A673 (cell line): ENCODE measurements at regions not wholly inside any gene's neighbourhood (a gene's known extent, or its start where the extent isn't known, plus 50 kb on each side); places are given as distances from the start of the nearest gene placed in this dataset.

Source experiments
- CTCF ChIP-seq: fragments of 300-800, 200-600 bp; sonication (generic); conservative IDR thresholded peaks from 2 replicates; pipeline ENCODE4 v1.5.1; 2017; ENCODE audit warnings: low read depth, mild to moderate bottlenecking, antibody characterized with exemption, low read length, moderate library complexity, mixed read lengths
- EZH2 ChIP-seq: fragments of 200-600 bp; sonication (generic); IDR thresholded peaks from 2 replicates; pipeline ENCODE4 v1.6.1; 2017; ENCODE audit warnings: borderline replicate concordance, low read depth, mild to moderate bottlenecking, mixed read lengths, antibody characterized with exemption, low read length; ENCODE audit not compliant: poor library complexity, severe bottlenecking

- TF ChIP-seq CTCF (no peak), EZH2 (no peak)
These were observed 55.2 kb upstream of the UGP2 start for GRCh38 chr2:63786471-63786870.
